Nephron progenitor cell (in vitro differentiated cells): ENCODE measurements at regions not wholly inside any gene's neighbourhood (a gene's known extent, or its start where the extent isn't known, plus 50 kb on each side); places are given as distances from the start of the nearest gene placed in this dataset.

Experiments
- DNase-seq: peaks from one replicate; pipeline ENCODE4 v3.0.0; 2021
- H3K27ac Mint-ChIP-seq: 2 replicates; pipeline ENCODE4 v1.8.0; 2021; ENCODE audit warnings: mild to moderate bottlenecking, moderate library complexity, mixed read lengths
- H3K27me3 Mint-ChIP-seq: 2 replicates; pipeline ENCODE4 v1.8.0; 2021; ENCODE audit warnings: mild to moderate bottlenecking, low read depth, mixed read lengths; ENCODE audit not compliant: poor library complexity
- H3K36me3 Mint-ChIP-seq: 2 replicates; pipeline ENCODE4 v1.8.0; 2021; ENCODE audit warnings: low read depth, mixed read lengths
- H3K4me1 Mint-ChIP-seq: 2 replicates; pipeline ENCODE4 v1.8.0; 2021; ENCODE audit warnings: mixed read lengths
- H3K4me3 Mint-ChIP-seq: 2 replicates; pipeline ENCODE4 v1.8.0; 2021; ENCODE audit warnings: mild to moderate bottlenecking, moderate library complexity, mixed read lengths
- H3K9me3 Mint-ChIP-seq: 2 replicates; pipeline ENCODE4 v1.8.0; 2021; ENCODE audit warnings: mild to moderate bottlenecking, moderate library complexity, mixed read lengths
- CTCF ChIP-seq: fragments of 200-600 bp; sonication (generic); IDR thresholded peaks from 2 replicates; pipeline ENCODE4 v1.5.0; 2021; ENCODE audit warnings: antibody characterized with exemption

- no peak for TF ChIP-seq CTCF
Measured at GRCh38 chr5:167778228-167778627, 513.2 kb upstream of the WWC1 start.

GRCh38 chr5:167779644-167780043, 511.8 kb upstream of the WWC1 start:
- H3K9me3 Mint-ChIP-seq, result no peaks in the 10 kb centered on the region
- no peaks in the 10 kb centered on the region for H3K36me3 Mint-ChIP-seq
- no peak overlapping the region for H3K4me3 Mint-ChIP-seq
- peaks cover 4% of the 10 kb centered on the region for H3K27me3 Mint-ChIP-seq
- TF ChIP-seq CTCF, result no peak
- H3K27ac Mint-ChIP-seq, result no peak overlapping the region
- DNase-seq, result no peak
- no peaks in the 10 kb centered on the region for H3K4me1 Mint-ChIP-seq

More at GRCh38 chr5:167778228-167778627, 513.2 kb upstream of the WWC1 start:
- no peaks in the 10 kb centered on the region for H3K4me1 Mint-ChIP-seq
- H3K9me3 Mint-ChIP-seq, result no peaks in the 10 kb centered on the region
- no peak for DNase-seq
- H3K27me3 Mint-ChIP-seq, result peaks cover 4% of the 10 kb centered on the region
- H3K36me3 Mint-ChIP-seq, result no peaks in the 10 kb centered on the region
- no peak overlapping the region for H3K27ac Mint-ChIP-seq
- no peak overlapping the region for H3K4me3 Mint-ChIP-seq

GRCh38 chr5:167780177-167780576, 511.3 kb upstream of the WWC1 start:
- Mint-ChIP-seq H3K27ac (no peak overlapping the region), H3K27me3 (peaks cover 4% of the 10 kb centered on the region)
- no peak for TF ChIP-seq CTCF

GRCh38 chr5:167783145-167783817, 508.2 kb upstream of the WWC1 start:
- no peaks in the 10 kb centered on the region for H3K36me3 Mint-ChIP-seq
- H3K4me3 Mint-ChIP-seq, result no peak overlapping the region
- no peak for DNase-seq
- no peak overlapping the region for H3K27ac Mint-ChIP-seq
- H3K9me3 Mint-ChIP-seq, result no peaks in the 10 kb centered on the region
- no peak for TF ChIP-seq CTCF
- H3K4me1 Mint-ChIP-seq, result no peaks in the 10 kb centered on the region
- H3K27me3 Mint-ChIP-seq, result no peaks in the 10 kb centered on the region

More at GRCh38 chr5:167780177-167780576, 511.3 kb upstream of the WWC1 start:
- no peaks in the 10 kb centered on the region for H3K9me3 Mint-ChIP-seq
- H3K4me3 Mint-ChIP-seq, result no peak overlapping the region
- H3K4me1 Mint-ChIP-seq, result no peaks in the 10 kb centered on the region
- DNase-seq, result no peak
- no peaks in the 10 kb centered on the region for H3K36me3 Mint-ChIP-seq

- Mint-ChIP-seq H3K27me3 (no peaks in the 10 kb centered on the region), H3K36me3 (no peaks in the 10 kb centered on the region), H3K9me3 (no peaks in the 10 kb centered on the region), H3K4me1 (no peaks in the 10 kb centered on the region), H3K4me3 (no peak overlapping the region), H3K27ac (no peak overlapping the region)
- TF ChIP-seq CTCF, result no peak
- DNase-seq, result no peak
Measured at GRCh38 chr5:167785106-167785505, 506.3 kb upstream of the WWC1 start.

GRCh38 chr5:167785901-167786300, 505.5 kb upstream of the WWC1 start:
- no peak overlapping the region for H3K27ac Mint-ChIP-seq
- no peaks in the 10 kb centered on the region for H3K9me3 Mint-ChIP-seq
- TF ChIP-seq CTCF, result no peak

More at GRCh38 chr5:167785901-167786300, 505.5 kb upstream of the WWC1 start:
- Mint-ChIP-seq H3K27me3 (no peaks in the 10 kb centered on the region), H3K4me1 (no peaks in the 10 kb centered on the region), H3K36me3 (no peaks in the 10 kb centered on the region), H3K4me3 (no peak overlapping the region)
- DNase-seq, result no peak
